ENCODE measurements at regions not wholly inside any gene's neighbourhood (a gene's known extent, or its start where the extent isn't known, plus 50 kb on each side); places are given as distances from the start of the nearest gene placed in this dataset.

DNA sequence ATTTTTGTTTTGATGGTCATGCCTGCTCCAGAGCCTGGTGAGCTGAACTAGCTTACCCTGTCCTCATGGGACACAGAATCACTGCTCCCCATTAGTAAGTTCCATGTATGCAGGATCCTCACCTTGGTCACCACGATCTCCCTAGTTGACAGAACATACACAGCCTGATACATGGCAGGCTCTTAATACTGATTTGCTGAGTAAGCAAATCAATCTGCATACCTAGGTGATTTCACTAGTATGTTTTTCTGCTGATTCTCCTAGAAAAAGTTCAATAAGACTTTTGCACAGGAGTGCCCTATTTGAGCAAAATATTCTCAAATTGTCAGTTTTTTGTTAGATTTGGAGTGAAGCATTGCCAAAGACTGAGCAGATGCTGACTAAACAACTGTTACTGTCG is 113.7 kb downstream of the ACER2 start:
- TF ChIP-seq, protein P1, sequence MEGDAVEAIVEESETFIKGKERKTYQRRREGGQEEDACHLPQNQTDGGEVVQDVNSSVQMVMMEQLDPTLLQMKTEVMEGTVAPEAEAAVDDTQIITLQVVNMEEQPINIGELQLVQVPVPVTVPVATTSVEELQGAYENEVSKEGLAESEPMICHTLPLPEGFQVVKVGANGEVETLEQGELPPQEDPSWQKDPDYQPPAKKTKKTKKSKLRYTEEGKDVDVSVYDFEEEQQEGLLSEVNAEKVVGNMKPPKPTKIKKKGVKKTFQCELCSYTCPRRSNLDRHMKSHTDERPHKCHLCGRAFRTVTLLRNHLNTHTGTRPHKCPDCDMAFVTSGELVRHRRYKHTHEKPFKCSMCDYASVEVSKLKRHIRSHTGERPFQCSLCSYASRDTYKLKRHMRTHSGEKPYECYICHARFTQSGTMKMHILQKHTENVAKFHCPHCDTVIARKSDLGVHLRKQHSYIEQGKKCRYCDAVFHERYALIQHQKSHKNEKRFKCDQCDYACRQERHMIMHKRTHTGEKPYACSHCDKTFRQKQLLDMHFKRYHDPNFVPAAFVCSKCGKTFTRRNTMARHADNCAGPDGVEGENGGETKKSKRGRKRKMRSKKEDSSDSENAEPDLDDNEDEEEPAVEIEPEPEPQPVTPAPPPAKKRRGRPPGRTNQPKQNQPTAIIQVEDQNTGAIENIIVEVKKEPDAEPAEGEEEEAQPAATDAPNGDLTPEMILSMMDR (IDR thresholded peaks at IDR 0.05): no peak
- no peak for TF ChIP-seq POLR2A (IDR thresholded peaks at IDR 0.05)

Data from right lobe of liver (tissue), 4 donors.